Choroid plexus epithelial cell (primary cell): ENCODE measurements at regions not wholly inside any gene's neighbourhood (a gene's known extent, or its start where the extent isn't known, plus 50 kb on each side); places are given as distances from the start of the nearest gene placed in this dataset.

ENCODE experiments used
- DNase-seq: peaks from one replicate; pipeline ENCODE4 v3.0.0-alpha.2; 2010; ENCODE audit warnings: low read depth
- H3K4me3 ChIP-seq: 2 replicates; pipeline ENCODE4 v1.5.1; 2011; ENCODE audit warnings: low read depth, mild to moderate bottlenecking, control low read depth, low read length, moderate library complexity
- CTCF ChIP-seq: conservative IDR thresholded peaks from 2 replicates; pipeline ENCODE4 v1.5.1; 2011; ENCODE audit warnings: low read depth, mild to moderate bottlenecking, control low read depth, inconsistent platforms, low read length, moderate library complexity

GRCh38 chr2:51420511-51420910 lies 388.6 kb upstream of the NRXN1 start:
- no peak overlapping the region for H3K4me3 ChIP-seq
- no peak for TF ChIP-seq CTCF
- no peak for DNase-seq

GRCh38 chr2:51413726-51414125 lies 381.8 kb upstream of the NRXN1 start:
- no peak overlapping the region for H3K4me3 ChIP-seq
- TF ChIP-seq CTCF: no peak

GRCh38 chr2:51410331-51410730 lies 378.4 kb upstream of the NRXN1 start:
- peak; percentile 22 for DNase-seq
- TF ChIP-seq CTCF: no peak
- no peak overlapping the region for H3K4me3 ChIP-seq

More at GRCh38 chr2:51413726-51414125, 381.8 kb upstream of the NRXN1 start:
- peak; percentile 30 for DNase-seq

GRCh38 chr2:51409920-51410319 lies 378.0 kb upstream of the NRXN1 start:
- no peak for TF ChIP-seq CTCF
- DNase-seq: no peak
- H3K4me3 ChIP-seq: no peak overlapping the region

GRCh38 chr2:51404226-51404625 lies 372.3 kb upstream of the NRXN1 start:
- no peak for DNase-seq
- TF ChIP-seq CTCF: no peak
- no peak overlapping the region for H3K4me3 ChIP-seq

- no peak overlapping the region for H3K4me3 ChIP-seq
- no peak for DNase-seq
- no peak for TF ChIP-seq CTCF
Observed at GRCh38 chr2:51401546-51401945, 369.6 kb upstream of the NRXN1 start.

- peak; percentile 89 for DNase-seq
- TF ChIP-seq CTCF: no peak
- no peak overlapping the region for H3K4me3 ChIP-seq
Observed at GRCh38 chr2:51387235-51387634, 355.3 kb upstream of the NRXN1 start.
